OCI-LY3 (cell line): ENCODE measurements at regions not wholly inside any gene's neighbourhood (a gene's known extent, or its start where the extent isn't known, plus 50 kb on each side); places are given as distances from the start of the nearest gene placed in this dataset.

Experiments used
- H2AFZ ChIP-seq: fragments of 200-600, 300-600 bp; shearing (Covaris generic); 2 replicates; pipeline ENCODE4 v1.6.0; 2014; ENCODE audit warnings: antibody characterized with exemption, low read depth, low read length
- H3K27ac ChIP-seq: fragments of 200-600, 300-600 bp; sonication (generic); 2 replicates; pipeline ENCODE4 v1.5.1; 2014; ENCODE audit warnings: mild to moderate bottlenecking, low read length, moderate library complexity, mixed read lengths
- H3K27me3 ChIP-seq: fragments of 200-600, 300-600 bp; sonication (generic); 2 replicates; pipeline ENCODE4 v1.6.1; 2014; ENCODE audit warnings: low read depth, low read length, mixed read lengths
- H3K36me3 ChIP-seq: fragments of 200-600, 300-600 bp; sonication (generic); replicated peaks from 2 replicates; pipeline ENCODE3; 2014; ENCODE audit warnings: low read depth, low read length, mixed read lengths
- H3K4me1 ChIP-seq: fragments of 300-600, 200-600 bp; sonication (generic); 2 replicates; pipeline ENCODE4 v1.6.1; 2014; ENCODE audit warnings: low read length, mixed read lengths
- H3K4me2 ChIP-seq: fragments of 200-600, 300-600 bp; sonication (generic); 2 replicates; pipeline ENCODE4 v1.6.1; 2014; ENCODE audit warnings: low read length, mixed read lengths
- H3K4me3 ChIP-seq: fragments of 300-600, 200-600 bp; sonication (generic); 2 replicates; pipeline ENCODE4 v1.5.1; 2014; ENCODE audit warnings: antibody characterized with exemption, mild to moderate bottlenecking, low read length, moderate library complexity
- H3K79me2 ChIP-seq: fragments of 300-600, 200-600 bp; shearing (Covaris generic); 2 replicates; pipeline ENCODE4 v1.6.1; 2014; ENCODE audit warnings: mild to moderate bottlenecking, low read length, mixed read lengths
- H3K9ac ChIP-seq: fragments of 300-600, 200-600 bp; shearing (Covaris generic); 2 replicates; pipeline ENCODE4 v1.6.0; 2014; ENCODE audit warnings: mild to moderate bottlenecking, low read length, moderate library complexity
- H3K9me3 ChIP-seq: fragments of 200-600, 300-600 bp; shearing (Covaris generic); 2 replicates; pipeline ENCODE4 v1.6.1; 2014; ENCODE audit warnings: low read length, mixed read lengths; ENCODE audit not compliant: insufficient read depth
- H4K20me1 ChIP-seq: fragments of 200-600, 300-600 bp; sonication (generic); 2 replicates; pipeline ENCODE4 v1.6.1; 2016; ENCODE audit warnings: low read length, mixed read lengths; ENCODE audit not compliant: insufficient read depth
- EZH2phosphoT487 ChIP-seq: fragments of 200-600 bp; shearing (Covaris generic); IDR thresholded peaks from 2 replicates; pipeline ENCODE4 v1.6.1; 2018; ENCODE audit warnings: antibody characterized with exemption, mixed run types, low read depth
- TF ChIP-seq, protein P1 (sequence below): fragments of 200-600, 300-600 bp; sonication (generic); IDR thresholded peaks from 2 replicates; pipeline ENCODE4 v1.5.1; 2014; ENCODE audit warnings: antibody characterized with exemption, low read length, low read depth

GRCh38 chr4:163251204-163251603 is 81.2 kb downstream of the NPY1R start:
- Histone ChIP-seq H3K9me3 (no peaks in the 10 kb centered on the region), H3K27me3 (no peaks in the 10 kb centered on the region), H3K4me1 (no peaks in the 10 kb centered on the region), H3K36me3 (peaks cover 2% of the 10 kb centered on the region), H2AFZ (no peak overlapping the region), H3K79me2 (no peaks in the 10 kb centered on the region), H3K9ac (no peak overlapping the region), H3K4me3 (no peak overlapping the region), H3K27ac (no peak overlapping the region), H3K4me2 (no peak overlapping the region), H4K20me1 (no peaks in the 10 kb centered on the region)
- no peak for TF ChIP-seq EZH2phosphoT487
- TF ChIP-seq, protein P1, sequence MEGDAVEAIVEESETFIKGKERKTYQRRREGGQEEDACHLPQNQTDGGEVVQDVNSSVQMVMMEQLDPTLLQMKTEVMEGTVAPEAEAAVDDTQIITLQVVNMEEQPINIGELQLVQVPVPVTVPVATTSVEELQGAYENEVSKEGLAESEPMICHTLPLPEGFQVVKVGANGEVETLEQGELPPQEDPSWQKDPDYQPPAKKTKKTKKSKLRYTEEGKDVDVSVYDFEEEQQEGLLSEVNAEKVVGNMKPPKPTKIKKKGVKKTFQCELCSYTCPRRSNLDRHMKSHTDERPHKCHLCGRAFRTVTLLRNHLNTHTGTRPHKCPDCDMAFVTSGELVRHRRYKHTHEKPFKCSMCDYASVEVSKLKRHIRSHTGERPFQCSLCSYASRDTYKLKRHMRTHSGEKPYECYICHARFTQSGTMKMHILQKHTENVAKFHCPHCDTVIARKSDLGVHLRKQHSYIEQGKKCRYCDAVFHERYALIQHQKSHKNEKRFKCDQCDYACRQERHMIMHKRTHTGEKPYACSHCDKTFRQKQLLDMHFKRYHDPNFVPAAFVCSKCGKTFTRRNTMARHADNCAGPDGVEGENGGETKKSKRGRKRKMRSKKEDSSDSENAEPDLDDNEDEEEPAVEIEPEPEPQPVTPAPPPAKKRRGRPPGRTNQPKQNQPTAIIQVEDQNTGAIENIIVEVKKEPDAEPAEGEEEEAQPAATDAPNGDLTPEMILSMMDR = no peak

- TF ChIP-seq, protein P1 = no peak
- TF ChIP-seq EZH2phosphoT487 = no peak
- H4K20me1 ChIP-seq = no peaks in the 10 kb centered on the region
These were observed 82.4 kb upstream of the NAF1 start for GRCh38 chr4:163249042-163249441.

GRCh38 chr4:163245044-163245728 is 78.5 kb upstream of the NAF1 start:
- Histone ChIP-seq H3K79me2 (no peaks in the 10 kb centered on the region), H3K27ac (no peak overlapping the region), H3K36me3 (peaks cover 4% of the 10 kb centered on the region), H2AFZ (no peak overlapping the region), H3K9me3 (no peaks in the 10 kb centered on the region), H3K27me3 (no peaks in the 10 kb centered on the region), H3K4me3 (no peak overlapping the region), H3K4me1 (peaks cover 32% of the 10 kb centered on the region), H3K9ac (no peak overlapping the region), H4K20me1 (no peaks in the 10 kb centered on the region), H3K4me2 (no peak overlapping the region)
- TF ChIP-seq, protein P1 = no peak
- no peak for TF ChIP-seq EZH2phosphoT487

More at GRCh38 chr4:163249042-163249441, 82.4 kb upstream of the NAF1 start:
- H3K79me2 ChIP-seq = no peaks in the 10 kb centered on the region
- H2AFZ ChIP-seq = no peak overlapping the region
- no peak overlapping the region for H3K9ac ChIP-seq
- no peak overlapping the region for H3K4me3 ChIP-seq
- H3K9me3 ChIP-seq = no peaks in the 10 kb centered on the region
- H3K27ac ChIP-seq = no peak overlapping the region
- no peak overlapping the region for H3K4me2 ChIP-seq
- peaks cover 11% of the 10 kb centered on the region for H3K4me1 ChIP-seq
- no peaks in the 10 kb centered on the region for H3K27me3 ChIP-seq
- H3K36me3 ChIP-seq = peaks cover 2% of the 10 kb centered on the region

DNA sequence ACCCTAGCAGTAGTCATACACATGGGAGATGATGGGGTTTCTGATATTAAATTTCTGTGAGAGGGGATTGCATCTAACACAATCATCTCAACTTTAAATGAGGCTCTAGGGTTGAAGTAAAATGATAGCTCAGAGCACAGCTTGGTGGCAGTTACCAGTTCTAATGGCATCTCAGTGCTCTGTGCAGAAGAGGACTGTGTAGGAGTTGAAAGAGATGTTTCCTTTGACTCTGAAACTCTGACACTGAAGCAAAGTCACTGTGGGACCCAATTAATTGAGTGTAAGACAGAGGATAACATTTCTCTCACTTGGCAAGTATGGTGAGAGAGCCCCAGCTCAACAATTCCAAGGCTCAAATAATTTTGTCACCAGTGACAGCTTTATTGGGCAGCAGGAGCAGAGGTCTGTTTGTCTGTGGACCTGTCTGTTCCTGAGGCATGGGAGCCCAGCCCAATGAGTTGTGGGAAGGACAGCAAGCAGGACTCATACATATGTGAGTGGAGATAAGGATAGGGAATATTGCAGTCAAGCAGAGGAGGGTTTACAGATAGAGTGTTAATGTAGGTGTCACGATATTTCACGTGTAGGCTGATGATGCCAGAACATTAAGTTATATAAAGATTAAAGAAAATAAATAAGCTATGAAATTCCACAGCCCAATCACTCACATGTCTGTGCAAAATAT is 76.7 kb upstream of the NAF1 start:
- Histone ChIP-seq H3K36me3 (peaks cover 4% of the 10 kb centered on the region), H4K20me1 (no peaks in the 10 kb centered on the region), H2AFZ (no peak overlapping the region), H3K9me3 (no peaks in the 10 kb centered on the region), H3K4me2 (peak overlapping the region; percentile 48), H3K4me3 (peak overlapping the region; percentile 19; the same call in 1 of the 2 replicates), H3K9ac (peak overlapping the region; percentile 12; the same call in 1 of the 2 replicates), H3K27me3 (no peaks in the 10 kb centered on the region), H3K27ac (peak overlapping the region; percentile 41), H3K4me1 (peaks cover 32% of the 10 kb centered on the region), H3K79me2 (no peaks in the 10 kb centered on the region)
- TF ChIP-seq, protein P1 = 0 out of 2 replicates have a peak, but pooled peaks have one; percentile 6
- no peak for TF ChIP-seq EZH2phosphoT487
